WTC11 (cell line): ENCODE measurements at regions not wholly inside any gene's neighbourhood (a gene's known extent, or its start where the extent isn't known, plus 50 kb on each side); places are given as distances from the start of the nearest gene placed in this dataset.

ENCODE experiments used
- NR2C2 ChIP-seq: sonication (generic); formaldehyde crosslinking; IDR thresholded peaks from 2 replicates; pipeline ENCODE4 v1.8.0; 2022; ENCODE audit warnings: mild to moderate bottlenecking, missing genetic modification reagents
- SP1 ChIP-seq: sonication (generic); formaldehyde crosslinking; conservative IDR thresholded peaks from 2 replicates; pipeline ENCODE4 v1.8.1; 2022; ENCODE audit warnings: missing genetic modification reagents
- TF ChIP-seq, protein P1 (sequence below): sonication (generic); formaldehyde crosslinking; IDR thresholded peaks from 2 replicates; pipeline ENCODE4 v1.8.0; 2022; ENCODE audit warnings: mild to moderate bottlenecking, missing genetic modification reagents
- TF ChIP-seq, protein P2 (sequence below): fragments of 200-600 bp; IDR thresholded peaks from 2 replicates; pipeline ENCODE4 v1.8.0; 2022; ENCODE audit warnings: antibody characterized with exemption

DNA sequence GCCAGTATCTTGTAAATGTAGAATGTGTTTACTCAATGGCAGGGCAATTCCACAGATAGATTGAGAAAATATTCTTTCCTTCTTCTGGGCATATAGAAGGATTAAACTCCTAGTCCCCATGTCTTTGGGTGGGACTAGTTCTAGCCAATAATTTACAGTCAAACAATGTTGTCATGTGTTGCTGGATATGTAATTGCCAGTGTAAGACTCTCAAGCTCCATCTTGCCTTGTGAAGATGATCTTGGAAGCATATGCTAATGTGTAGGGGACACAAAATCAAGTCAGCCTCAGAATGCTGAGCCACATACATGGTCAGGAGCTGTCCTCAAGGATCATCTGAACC lies 386.9 kb downstream of the CETN3 start:
- TF ChIP-seq SP1 (CRISPR knock-in tag) (no peak), NR2C2 (CRISPR knock-in tag) (no peak)
- TF ChIP-seq, protein P1, sequence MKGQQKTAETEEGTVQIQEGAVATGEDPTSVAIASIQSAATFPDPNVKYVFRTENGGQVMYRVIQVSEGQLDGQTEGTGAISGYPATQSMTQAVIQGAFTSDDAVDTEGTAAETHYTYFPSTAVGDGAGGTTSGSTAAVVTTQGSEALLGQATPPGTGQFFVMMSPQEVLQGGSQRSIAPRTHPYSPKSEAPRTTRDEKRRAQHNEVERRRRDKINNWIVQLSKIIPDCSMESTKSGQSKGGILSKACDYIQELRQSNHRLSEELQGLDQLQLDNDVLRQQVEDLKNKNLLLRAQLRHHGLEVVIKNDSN = no peak
- TF ChIP-seq, protein P2, sequence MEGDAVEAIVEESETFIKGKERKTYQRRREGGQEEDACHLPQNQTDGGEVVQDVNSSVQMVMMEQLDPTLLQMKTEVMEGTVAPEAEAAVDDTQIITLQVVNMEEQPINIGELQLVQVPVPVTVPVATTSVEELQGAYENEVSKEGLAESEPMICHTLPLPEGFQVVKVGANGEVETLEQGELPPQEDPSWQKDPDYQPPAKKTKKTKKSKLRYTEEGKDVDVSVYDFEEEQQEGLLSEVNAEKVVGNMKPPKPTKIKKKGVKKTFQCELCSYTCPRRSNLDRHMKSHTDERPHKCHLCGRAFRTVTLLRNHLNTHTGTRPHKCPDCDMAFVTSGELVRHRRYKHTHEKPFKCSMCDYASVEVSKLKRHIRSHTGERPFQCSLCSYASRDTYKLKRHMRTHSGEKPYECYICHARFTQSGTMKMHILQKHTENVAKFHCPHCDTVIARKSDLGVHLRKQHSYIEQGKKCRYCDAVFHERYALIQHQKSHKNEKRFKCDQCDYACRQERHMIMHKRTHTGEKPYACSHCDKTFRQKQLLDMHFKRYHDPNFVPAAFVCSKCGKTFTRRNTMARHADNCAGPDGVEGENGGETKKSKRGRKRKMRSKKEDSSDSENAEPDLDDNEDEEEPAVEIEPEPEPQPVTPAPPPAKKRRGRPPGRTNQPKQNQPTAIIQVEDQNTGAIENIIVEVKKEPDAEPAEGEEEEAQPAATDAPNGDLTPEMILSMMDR = no peak
